ENCODE measurements at regions not wholly inside any gene's neighbourhood (a gene's known extent, or its start where the extent isn't known, plus 50 kb on each side); places are given as distances from the start of the nearest gene placed in this dataset.

DNA sequence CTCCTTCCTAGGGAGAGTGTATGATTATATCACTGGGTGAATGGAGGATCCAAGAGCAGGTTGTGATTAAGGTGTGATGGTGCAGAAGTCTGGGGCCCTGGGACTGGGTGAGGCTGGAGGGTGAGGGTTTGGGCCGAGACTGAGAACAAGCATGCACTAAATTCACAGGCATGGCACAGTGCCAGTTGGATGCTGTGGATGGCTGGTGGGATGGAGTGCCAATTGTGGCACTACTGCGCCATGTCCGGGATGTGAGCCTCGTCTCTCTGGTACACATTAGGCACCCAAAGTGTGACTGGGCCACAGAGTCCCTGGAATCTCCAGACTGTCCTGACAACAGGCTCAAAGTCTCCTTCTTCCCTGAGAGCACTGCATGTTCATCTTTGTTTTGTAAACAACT lies 208.1 kb downstream of the EMX2 start:
- TF ChIP-seq CTCF (IDR thresholded peaks at IDR 0.05) (no peak), POLR2A (IDR thresholded peaks at IDR 0.05) (no peak)

Measured in testis (tissue), 2 donors.